Endothelial cell of umbilical vein (primary cell): ENCODE measurements at regions not wholly inside any gene's neighbourhood (a gene's known extent, or its start where the extent isn't known, plus 50 kb on each side); places are given as distances from the start of the nearest gene placed in this dataset.

Source experiments
- EZH2 ChIP-seq: IDR thresholded peaks from 2 replicates; pipeline ENCODE4 v1.6.1; 2012; ENCODE audit warnings: borderline replicate concordance, low read depth, mild to moderate bottlenecking, moderate library complexity, low read length, inconsistent platforms; ENCODE audit not compliant: severe bottlenecking
- FOS ChIP-seq: IDR thresholded peaks from 2 replicates; pipeline ENCODE4 v1.6.1; 2011; ENCODE audit warnings: mild to moderate bottlenecking, low read length, moderate library complexity, borderline replicate concordance; ENCODE audit not compliant: insufficient read depth
- GATA2 ChIP-seq: IDR thresholded peaks from 2 replicates; pipeline ENCODE4 v1.7.0; 2011; ENCODE audit warnings: low read depth, mild to moderate bottlenecking, moderate library complexity, mixed read lengths, low read length; ENCODE audit not compliant: insufficient read length, insufficient read depth
- MYC ChIP-seq: IDR thresholded peaks from one replicate; pipeline ENCODE4 v1.6.1; 2011; ENCODE audit warnings: mild to moderate bottlenecking, low read depth, low read length
- POLR2A ChIP-seq: IDR thresholded peaks from 2 replicates; pipeline ENCODE4 v1.6.1; 2012; ENCODE audit warnings: low read depth, mild to moderate bottlenecking, control low read depth, low read length
- POLR2AphosphoS5 ChIP-seq: IDR thresholded peaks from 2 replicates; pipeline ENCODE4 v1.6.1; 2012; ENCODE audit warnings: low read depth, mild to moderate bottlenecking, control low read depth, low read length, moderate library complexity; ENCODE audit not compliant: insufficient read depth
- TF ChIP-seq, protein P1 (sequence below), 2 donors: IDR thresholded peaks; 1 replicate in 1 of 2; 2 replicates in 1 of 2; pipeline ENCODE4 v1.5.1; 2011; ENCODE audit warnings: low read length in 2 of 2, mild to moderate bottlenecking in 2 of 2, moderate library complexity in 2 of 2, control low read depth in 1 of 2, inconsistent platforms in 1 of 2, low read depth in 1 of 2; ENCODE audit not compliant: insufficient read depth in 1 of 2; ENCODE audit errors: extremely low read depth in 1 of 2
- TF ChIP-seq, protein P2 (sequence below): IDR thresholded peaks from 2 replicates; pipeline ENCODE4 v1.6.1; 2011; ENCODE audit not compliant: insufficient read depth, insufficient read length

DNA sequence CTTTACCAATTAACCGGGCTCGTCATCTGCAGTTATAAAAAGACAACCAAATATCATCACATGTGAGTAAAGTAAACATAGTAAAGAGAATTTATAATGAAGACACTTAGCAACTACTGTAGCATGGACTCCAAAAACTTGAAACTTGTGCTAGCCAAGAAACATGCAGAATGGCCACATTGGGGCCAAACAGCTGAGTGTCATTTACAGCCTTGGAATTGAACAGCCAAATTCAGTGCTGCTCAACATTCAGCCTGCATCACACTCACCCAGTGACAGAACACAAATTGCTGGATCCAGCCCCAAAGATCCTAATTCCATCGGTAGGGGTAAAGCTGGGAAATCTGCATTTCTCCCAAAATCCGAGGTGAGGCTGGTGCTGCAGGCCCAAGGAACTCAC is 224.8 kb upstream of the GYPC start:
- TF ChIP-seq POLR2A (no peak), EZH2 (no peak), POLR2AphosphoS5 (no peak), MYC (no peak), GATA2 (no peak), FOS (no peak)
- TF ChIP-seq, protein P1, sequence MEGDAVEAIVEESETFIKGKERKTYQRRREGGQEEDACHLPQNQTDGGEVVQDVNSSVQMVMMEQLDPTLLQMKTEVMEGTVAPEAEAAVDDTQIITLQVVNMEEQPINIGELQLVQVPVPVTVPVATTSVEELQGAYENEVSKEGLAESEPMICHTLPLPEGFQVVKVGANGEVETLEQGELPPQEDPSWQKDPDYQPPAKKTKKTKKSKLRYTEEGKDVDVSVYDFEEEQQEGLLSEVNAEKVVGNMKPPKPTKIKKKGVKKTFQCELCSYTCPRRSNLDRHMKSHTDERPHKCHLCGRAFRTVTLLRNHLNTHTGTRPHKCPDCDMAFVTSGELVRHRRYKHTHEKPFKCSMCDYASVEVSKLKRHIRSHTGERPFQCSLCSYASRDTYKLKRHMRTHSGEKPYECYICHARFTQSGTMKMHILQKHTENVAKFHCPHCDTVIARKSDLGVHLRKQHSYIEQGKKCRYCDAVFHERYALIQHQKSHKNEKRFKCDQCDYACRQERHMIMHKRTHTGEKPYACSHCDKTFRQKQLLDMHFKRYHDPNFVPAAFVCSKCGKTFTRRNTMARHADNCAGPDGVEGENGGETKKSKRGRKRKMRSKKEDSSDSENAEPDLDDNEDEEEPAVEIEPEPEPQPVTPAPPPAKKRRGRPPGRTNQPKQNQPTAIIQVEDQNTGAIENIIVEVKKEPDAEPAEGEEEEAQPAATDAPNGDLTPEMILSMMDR (IDR thresholded peaks at IDR 0.05; ENCODE audit: extremely low read depth in 1 of 2, insufficient read depth in 1 of 2, low read depth in 1 of 2, low read length in 2 of 2) = no peak
- TF ChIP-seq, protein P2, sequence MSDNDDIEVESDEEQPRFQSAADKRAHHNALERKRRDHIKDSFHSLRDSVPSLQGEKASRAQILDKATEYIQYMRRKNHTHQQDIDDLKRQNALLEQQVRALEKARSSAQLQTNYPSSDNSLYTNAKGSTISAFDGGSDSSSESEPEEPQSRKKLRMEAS = no peak
